K562 (cell line): ENCODE measurements at regions not wholly inside any gene's neighbourhood (a gene's known extent, or its start where the extent isn't known, plus 50 kb on each side); places are given as distances from the start of the nearest gene placed in this dataset.

Source experiments
- ATAC-seq: fragments of 200-7000 bp; cut with Tn5 transposase; 3 replicates; pipeline ENCODE4 v1.9.1; 2020; ENCODE audit warnings: moderate library complexity
- BruUV-seq: library from RNA; stranded (reverse); fragments of 400-500 nt; replicated peaks from 2 replicates; lab custom pipeline; 2021; lab: Mats Ljungman, UMichigan
- CTCF ChIA-PET: fragments of 300-600 bp; formaldehyde crosslinking; extraction: SDS; loops from one replicate; lab custom pipeline; 2021; ENCODE audit warnings: low intra/inter-chr PET ratio; lab: Yijun Ruan, JAX
- POLR2A ChIA-PET: fragments of 300-600, 350-650 bp; sonication (Branson Sonifier 250); formaldehyde crosslinking; extraction: SDS; loops from one replicate; lab custom pipeline; 2021; ENCODE audit warnings: antibody characterized with exemption, inconsistent platforms; lab: Yijun Ruan, JAX
- DNase-seq, 4 experiments: peaks; one replicate each; pipeline versions ENCODE4 v3.0.0 to v3.0.0-alpha.2; 2011 to 2018; ENCODE audit warnings: low spot score in 3 of 4, mixed read lengths in 3 of 4; ENCODE audit errors: extremely low read depth in 1 of 4
- FAIRE-seq: peaks from 2 replicates; lab custom pipeline; 2011; peaks lifted over from hg19 to GRCh38; lab: Jason Lieb, UNC
- H2AFZ ChIP-seq: 2 replicates; pipeline ENCODE4 v1.6.0; 2011; ENCODE audit warnings: low read depth, low read length, control low read depth, inconsistent platforms
- H3K27ac ChIP-seq: fragments of 200-600 bp; 3 replicates; pipeline ENCODE4 v1.8.0; 2011; ENCODE audit warnings: low read depth, mild to moderate bottlenecking, control low read depth, inconsistent platforms, low read length, moderate library complexity, mixed read lengths; ENCODE audit errors: extremely low read depth
- H3K27me3 ChIP-seq, 2 experiments: fragments of 300-600 bp in 1 of 2; 2 replicates in 1 of 2; 3 replicates in 1 of 2; pipeline versions ENCODE4 v1.6.0 to v1.8.0; 2011; ENCODE audit warnings: inconsistent platforms in 2 of 2, low read length in 2 of 2, mild to moderate bottlenecking in 1 of 2, mixed read lengths in 1 of 2, moderate library complexity in 1 of 2; ENCODE audit not compliant: control insufficient read depth in 2 of 2, insufficient read depth in 2 of 2
- H3K36me3 ChIP-seq: fragments of 300-600 bp; 3 replicates; pipeline ENCODE4 v1.8.0; 2011; ENCODE audit warnings: mild to moderate bottlenecking, low read length, inconsistent platforms; ENCODE audit not compliant: control insufficient read depth, insufficient read depth
- H3K4me1 ChIP-seq, 2 experiments: fragments of 200-600 bp in 1 of 2; replicated peaks in 1 of 2; 2 replicates in 1 of 2; 3 replicates in 1 of 2; pipeline versions ENCODE4 v1.5.1 to v1.8.0; 2011; ENCODE audit warnings: inconsistent platforms in 2 of 2, low read length in 2 of 2, mild to moderate bottlenecking in 1 of 2, mixed read lengths in 1 of 2, moderate library complexity in 1 of 2; ENCODE audit not compliant: control insufficient read depth in 2 of 2, insufficient read depth in 2 of 2
- H3K4me2 ChIP-seq: 2 replicates; pipeline ENCODE4 v1.6.1; 2011; ENCODE audit warnings: low read length, control low read depth, inconsistent platforms, mixed read lengths; ENCODE audit not compliant: insufficient read depth
- H3K4me3 ChIP-seq: fragments of 200-600 bp; sonication (generic), shearing (Covaris generic); 2 replicates; pipeline ENCODE4 v1.5.1; 2016; ENCODE audit warnings: control low read depth, inconsistent platforms
- H3K79me2 ChIP-seq: fragments of 200-600 bp; 3 replicates; pipeline ENCODE4 v1.8.0; 2011; ENCODE audit warnings: low read length, inconsistent platforms; ENCODE audit not compliant: control insufficient read depth, insufficient read depth
- H3K9ac ChIP-seq, 2 experiments: 2 replicates each; pipeline versions ENCODE4 v1.6.0 to v1.6.1; 2011; ENCODE audit warnings: low read depth in 2 of 2, low read length in 2 of 2, control low read depth in 1 of 2, inconsistent platforms in 1 of 2, mild to moderate bottlenecking in 1 of 2, mixed read lengths in 1 of 2; ENCODE audit not compliant: insufficient read depth in 1 of 2
- H3K9me1 ChIP-seq: one replicate; pipeline ENCODE4 v1.6.0; 2011; ENCODE audit warnings: inconsistent platforms, mild to moderate bottlenecking, low read length, moderate library complexity; ENCODE audit not compliant: control insufficient read depth, insufficient read depth
- H3K9me3 ChIP-seq: replicated peaks from 2 replicates; pipeline ENCODE4 v1.5.1; 2011; ENCODE audit warnings: low read depth, low read length, inconsistent platforms; ENCODE audit not compliant: control insufficient read depth, insufficient read depth
- H4K20me1 ChIP-seq: replicated peaks from 2 replicates; pipeline ENCODE4 v1.6.1; 2011; ENCODE audit warnings: low read length, inconsistent platforms, mixed read lengths; ENCODE audit not compliant: control insufficient read depth, insufficient read depth
- BRD9 ChIP-seq: fragments of 450-650 bp; IDR thresholded peaks from 2 replicates; pipeline ENCODE4 v1.6.1; 2018; ENCODE audit warnings: low read depth; ENCODE audit not compliant: partially characterized antibody
- CBX2 ChIP-seq: fragments of 200-600 bp; sonication (generic); IDR thresholded peaks from one replicate; pipeline ENCODE4 v1.6.1; 2012; ENCODE audit warnings: mild to moderate bottlenecking, low read length, inconsistent platforms; ENCODE audit not compliant: insufficient read depth, poor library complexity, severe bottlenecking
- FOS ChIP-seq: IDR thresholded peaks from 3 replicates; pipeline ENCODE4 v1.6.1; 2011; ENCODE audit not compliant: insufficient read length; ENCODE audit errors: extremely low read depth
- HDAC6 ChIP-seq: IDR thresholded peaks from 2 replicates; pipeline ENCODE4 v1.6.1; 2012; ENCODE audit warnings: low read depth, mild to moderate bottlenecking, control low read depth, inconsistent platforms, low read length, moderate library complexity
- MTA2 ChIP-seq: fragments of 450-650 bp; IDR thresholded peaks from 2 replicates; pipeline ENCODE4 v1.6.1; 2016; ENCODE audit warnings: low read depth
- PCBP1 ChIP-seq: fragments of 200-400 bp; formaldehyde crosslinking; IDR thresholded peaks from 2 replicates; pipeline ENCODE4 v1.6.1; 2018; ENCODE audit warnings: mild to moderate bottlenecking, low read depth, low read length; ENCODE audit not compliant: poor library complexity, severe bottlenecking
- SRF ChIP-seq, 2 experiments: fragments of 250-450, 450-650 bp in 1 of 2; sonication (Bioruptor Pico) in 1 of 2; sonication (generic) in 1 of 2; formaldehyde crosslinking; IDR thresholded peaks; 2 replicates each; pipeline versions ENCODE4 v1.5.0 to v1.5.1; 2020 to 2022; ENCODE audit warnings: mild to moderate bottlenecking in 1 of 2, missing genetic modification reagents in 1 of 2
- ZNF224 ChIP-seq: sonication (generic); formaldehyde crosslinking; IDR thresholded peaks from 2 replicates; pipeline ENCODE4 v1.8.0; 2022; ENCODE audit warnings: mild to moderate bottlenecking, missing genetic modification reagents
- in situ Hi-C: fragments of 300-500 bp; cut with MboI; formaldehyde crosslinking; loops from 4 replicates; pipeline ENCODE4 v1.15.0; 2018; ENCODE audit warnings: inconsistent platforms, mixed read lengths
- intact Hi-C: fragments of 100-400 bp; cut with micrococcal nuclease; formaldehyde crosslinking; loops from 2 replicates; pipeline ENCODE4 v1.14.2; 2022
- TF ChIP-seq, protein P1 (sequence below), 2 experiments: fragments of 450-650 bp; IDR thresholded peaks; 2 replicates each; pipeline ENCODE4 v1.6.1; 2018; ENCODE audit warnings: mild to moderate bottlenecking in 2 of 2, low read depth in 1 of 2; ENCODE audit not compliant: partially characterized antibody in 2 of 2
- TF ChIP-seq, protein P2 (sequence below), 2 experiments: fragments of 450-650 bp in 1 of 2; sonication (generic) in 1 of 2; formaldehyde crosslinking; conservative IDR thresholded peaks; 2 replicates each; pipeline versions ENCODE4 v1.4.0 to v1.8.1; 2020 to 2022; ENCODE audit warnings: mild to moderate bottlenecking in 1 of 2, missing genetic modification reagents in 1 of 2
- TF ChIP-seq, protein P3 (sequence below): sonication (generic); formaldehyde crosslinking; IDR thresholded peaks from 2 replicates; pipeline ENCODE4 v1.8.0; 2022; ENCODE audit warnings: mild to moderate bottlenecking, missing genetic modification reagents
- TF ChIP-seq, protein P4 (sequence below): fragments of 450-650 bp; IDR thresholded peaks from 2 replicates; pipeline ENCODE4 v1.6.1; 2018; ENCODE audit warnings: mild to moderate bottlenecking, low read depth; ENCODE audit not compliant: partially characterized antibody
- TF ChIP-seq, protein P5 (sequence below): sonication (generic); formaldehyde crosslinking; IDR thresholded peaks from 2 replicates; pipeline ENCODE4 v1.8.1; 2023; ENCODE audit warnings: mild to moderate bottlenecking, missing genetic modification reagents

DNA sequence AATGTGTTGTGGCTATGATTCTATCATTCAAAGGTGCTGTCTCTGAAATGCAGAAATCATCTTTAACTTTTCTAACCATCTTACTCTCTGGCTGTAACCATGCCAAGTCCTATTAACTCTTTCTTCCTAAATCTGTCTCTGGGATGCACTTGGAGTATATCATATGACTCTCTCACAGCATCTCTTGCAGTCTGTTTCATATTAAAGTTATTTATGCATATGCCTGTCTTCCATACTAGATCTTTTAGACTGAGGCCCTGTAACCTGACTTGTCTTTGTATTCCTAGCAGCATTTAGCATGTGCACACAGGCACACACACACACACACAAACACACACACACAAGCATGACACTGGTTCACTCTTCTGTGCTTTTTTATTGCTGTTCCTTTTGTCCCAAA, 320.6 kb downstream of the ETAA1 start:
- BruUV-seq: no TSS peak
- Histone ChIP-seq H3K79me2 (no peaks in the 10 kb centered on the region), H3K27ac (no peak overlapping the region), H3K9me1 (no peaks in the 10 kb centered on the region), H3K4me3 (no peak overlapping the region), H3K4me1 (no peaks in the 10 kb centered on the region), H3K27me3 (no peaks in the 10 kb centered on the region; a peak in 1 of 5 replicates), H3K9me3 (no peaks in the 10 kb centered on the region), H3K9ac (no peak overlapping the region), H3K4me2 (no peak overlapping the region), H4K20me1 (no peaks in the 10 kb centered on the region), H2AFZ (no peak overlapping the region), H3K36me3 (no peaks in the 10 kb centered on the region)
- FAIRE-seq: no peak
- no peak for DNase-seq
- no peak for ATAC-seq
- in situ Hi-C loops: no loop called here
- intact Hi-C loops: no loop called here
- ChIA-PET POLR2A (no interaction called here), CTCF (no interaction called here)
- TF ChIP-seq FOS (no peak), BRD9 (no peak), ZNF224 (no peak), MTA2 (no peak), SRF (CRISPR knock-in tag; IDR thresholded peaks at IDR 0.05) (no peak), HDAC6 (no peak), PCBP1 (no peak), CBX2 (no peak)
- TF ChIP-seq, protein P1, sequence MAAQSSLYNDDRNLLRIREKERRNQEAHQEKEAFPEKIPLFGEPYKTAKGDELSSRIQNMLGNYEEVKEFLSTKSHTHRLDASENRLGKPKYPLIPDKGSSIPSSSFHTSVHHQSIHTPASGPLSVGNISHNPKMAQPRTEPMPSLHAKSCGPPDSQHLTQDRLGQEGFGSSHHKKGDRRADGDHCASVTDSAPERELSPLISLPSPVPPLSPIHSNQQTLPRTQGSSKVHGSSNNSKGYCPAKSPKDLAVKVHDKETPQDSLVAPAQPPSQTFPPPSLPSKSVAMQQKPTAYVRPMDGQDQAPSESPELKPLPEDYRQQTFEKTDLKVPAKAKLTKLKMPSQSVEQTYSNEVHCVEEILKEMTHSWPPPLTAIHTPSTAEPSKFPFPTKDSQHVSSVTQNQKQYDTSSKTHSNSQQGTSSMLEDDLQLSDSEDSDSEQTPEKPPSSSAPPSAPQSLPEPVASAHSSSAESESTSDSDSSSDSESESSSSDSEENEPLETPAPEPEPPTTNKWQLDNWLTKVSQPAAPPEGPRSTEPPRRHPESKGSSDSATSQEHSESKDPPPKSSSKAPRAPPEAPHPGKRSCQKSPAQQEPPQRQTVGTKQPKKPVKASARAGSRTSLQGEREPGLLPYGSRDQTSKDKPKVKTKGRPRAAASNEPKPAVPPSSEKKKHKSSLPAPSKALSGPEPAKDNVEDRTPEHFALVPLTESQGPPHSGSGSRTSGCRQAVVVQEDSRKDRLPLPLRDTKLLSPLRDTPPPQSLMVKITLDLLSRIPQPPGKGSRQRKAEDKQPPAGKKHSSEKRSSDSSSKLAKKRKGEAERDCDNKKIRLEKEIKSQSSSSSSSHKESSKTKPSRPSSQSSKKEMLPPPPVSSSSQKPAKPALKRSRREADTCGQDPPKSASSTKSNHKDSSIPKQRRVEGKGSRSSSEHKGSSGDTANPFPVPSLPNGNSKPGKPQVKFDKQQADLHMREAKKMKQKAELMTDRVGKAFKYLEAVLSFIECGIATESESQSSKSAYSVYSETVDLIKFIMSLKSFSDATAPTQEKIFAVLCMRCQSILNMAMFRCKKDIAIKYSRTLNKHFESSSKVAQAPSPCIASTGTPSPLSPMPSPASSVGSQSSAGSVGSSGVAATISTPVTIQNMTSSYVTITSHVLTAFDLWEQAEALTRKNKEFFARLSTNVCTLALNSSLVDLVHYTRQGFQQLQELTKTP (IDR thresholded peaks at IDR 0.05; ENCODE audit: low read depth in 1 of 2, partially characterized antibody in 2 of 2): no peak
- TF ChIP-seq, protein P2, sequence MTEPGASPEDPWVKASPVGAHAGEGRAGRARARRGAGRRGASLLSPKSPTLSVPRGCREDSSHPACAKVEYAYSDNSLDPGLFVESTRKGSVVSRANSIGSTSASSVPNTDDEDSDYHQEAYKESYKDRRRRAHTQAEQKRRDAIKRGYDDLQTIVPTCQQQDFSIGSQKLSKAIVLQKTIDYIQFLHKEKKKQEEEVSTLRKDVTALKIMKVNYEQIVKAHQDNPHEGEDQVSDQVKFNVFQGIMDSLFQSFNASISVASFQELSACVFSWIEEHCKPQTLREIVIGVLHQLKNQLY (CRISPR knock-in tag; conservative IDR thresholded peaks at IDR 0.05): no peak
- TF ChIP-seq, protein P3, sequence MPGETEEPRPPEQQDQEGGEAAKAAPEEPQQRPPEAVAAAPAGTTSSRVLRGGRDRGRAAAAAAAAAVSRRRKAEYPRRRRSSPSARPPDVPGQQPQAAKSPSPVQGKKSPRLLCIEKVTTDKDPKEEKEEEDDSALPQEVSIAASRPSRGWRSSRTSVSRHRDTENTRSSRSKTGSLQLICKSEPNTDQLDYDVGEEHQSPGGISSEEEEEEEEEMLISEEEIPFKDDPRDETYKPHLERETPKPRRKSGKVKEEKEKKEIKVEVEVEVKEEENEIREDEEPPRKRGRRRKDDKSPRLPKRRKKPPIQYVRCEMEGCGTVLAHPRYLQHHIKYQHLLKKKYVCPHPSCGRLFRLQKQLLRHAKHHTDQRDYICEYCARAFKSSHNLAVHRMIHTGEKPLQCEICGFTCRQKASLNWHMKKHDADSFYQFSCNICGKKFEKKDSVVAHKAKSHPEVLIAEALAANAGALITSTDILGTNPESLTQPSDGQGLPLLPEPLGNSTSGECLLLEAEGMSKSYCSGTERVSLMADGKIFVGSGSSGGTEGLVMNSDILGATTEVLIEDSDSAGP: no peak
- TF ChIP-seq, protein P4, sequence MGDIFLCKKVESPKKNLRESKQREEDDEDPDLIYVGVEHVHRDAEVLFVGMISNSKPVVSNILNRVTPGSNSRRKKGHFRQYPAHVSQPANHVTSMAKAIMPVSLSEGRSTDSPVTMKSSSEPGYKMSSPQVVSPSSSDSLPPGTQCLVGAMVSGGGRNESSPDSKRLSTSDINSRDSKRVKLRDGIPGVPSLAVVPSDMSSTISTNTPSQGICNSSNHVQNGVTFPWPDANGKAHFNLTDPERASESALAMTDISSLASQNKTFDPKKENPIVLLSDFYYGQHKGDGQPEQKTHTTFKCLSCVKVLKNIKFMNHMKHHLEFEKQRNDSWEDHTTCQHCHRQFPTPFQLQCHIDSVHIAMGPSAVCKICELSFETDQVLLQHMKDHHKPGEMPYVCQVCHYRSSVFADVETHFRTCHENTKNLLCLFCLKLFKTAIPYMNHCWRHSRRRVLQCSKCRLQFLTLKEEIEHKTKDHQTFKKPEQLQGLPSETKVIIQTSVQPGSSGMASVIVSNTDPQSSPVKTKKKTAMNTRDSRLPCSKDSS: no peak
- TF ChIP-seq, protein P5, sequence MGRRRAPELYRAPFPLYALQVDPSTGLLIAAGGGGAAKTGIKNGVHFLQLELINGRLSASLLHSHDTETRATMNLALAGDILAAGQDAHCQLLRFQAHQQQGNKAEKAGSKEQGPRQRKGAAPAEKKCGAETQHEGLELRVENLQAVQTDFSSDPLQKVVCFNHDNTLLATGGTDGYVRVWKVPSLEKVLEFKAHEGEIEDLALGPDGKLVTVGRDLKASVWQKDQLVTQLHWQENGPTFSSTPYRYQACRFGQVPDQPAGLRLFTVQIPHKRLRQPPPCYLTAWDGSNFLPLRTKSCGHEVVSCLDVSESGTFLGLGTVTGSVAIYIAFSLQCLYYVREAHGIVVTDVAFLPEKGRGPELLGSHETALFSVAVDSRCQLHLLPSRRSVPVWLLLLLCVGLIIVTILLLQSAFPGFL (CRISPR knock-in tag): no peak
